NCI-H2227 (cell line): ENCODE measurements at regions not wholly inside any gene's neighbourhood (a gene's known extent, or its start where the extent isn't known, plus 50 kb on each side); places are given as distances from the start of the nearest gene placed in this dataset.

Source experiments
- DNase-seq: peaks from one replicate; lab custom pipeline; 2025; ENCODE audit not compliant: unreplicated experiment; lab: John Stamatoyannopoulos, UW

GRCh38 chr9:89765211-89765946 lies 160.6 kb downstream of the GADD45G start:
- DNase-seq: no peak

- no peak for DNase-seq
Measured at GRCh38 chr9:89766991-89767390, 162.2 kb downstream of the GADD45G start.

- DNase-seq: no peak
Measured at GRCh38 chr9:89768051-89768450, 163.2 kb downstream of the GADD45G start.

- DNase-seq: no peak
Measured at GRCh38 chr9:89768650-89769071, 163.8 kb downstream of the GADD45G start.

GRCh38 chr9:89770531-89771174 lies 165.8 kb downstream of the GADD45G start:
- DNase-seq: no peak

GRCh38 chr9:89771205-89771604 lies 166.4 kb downstream of the GADD45G start:
- no peak for DNase-seq

GRCh38 chr9:89773170-89773569 lies 168.4 kb downstream of the GADD45G start:
- DNase-seq: no peak

- DNase-seq: no peak
Measured at GRCh38 chr9:89774858-89775370, 170.1 kb downstream of the GADD45G start.

- DNase-seq: no peak
Measured at GRCh38 chr9:89775641-89776040, 170.8 kb downstream of the GADD45G start.

- DNase-seq: no peak
Measured at GRCh38 chr9:89776795-89777525, 172.1 kb downstream of the GADD45G start.

- no peak for DNase-seq
Measured at GRCh38 chr9:89777544-89777943, 172.7 kb downstream of the GADD45G start.

- DNase-seq: no peak
Measured at GRCh38 chr9:89778100-89779090, 173.6 kb downstream of the GADD45G start.

- DNase-seq: no peak
Measured at GRCh38 chr9:89779405-89780203, 174.8 kb downstream of the GADD45G start.

GRCh38 chr9:89780959-89781358 lies 176.1 kb downstream of the GADD45G start:
- DNase-seq: no peak

- no peak for DNase-seq
Measured at GRCh38 chr9:89781838-89782540, 177.2 kb downstream of the GADD45G start.

GRCh38 chr9:89786655-89787054 lies 181.8 kb downstream of the GADD45G start:
- DNase-seq: no peak

GRCh38 chr9:89787595-89787994 lies 182.8 kb downstream of the GADD45G start:
- DNase-seq: no peak

- no peak for DNase-seq
Measured at GRCh38 chr9:89788434-89788833, 183.6 kb downstream of the GADD45G start.

- no peak for DNase-seq
Measured at GRCh38 chr9:89789922-89790510, 185.2 kb downstream of the GADD45G start.
